ENCODE measurements at regions not wholly inside any gene's neighbourhood (a gene's known extent, or its start where the extent isn't known, plus 50 kb on each side); places are given as distances from the start of the nearest gene placed in this dataset.

DNA sequence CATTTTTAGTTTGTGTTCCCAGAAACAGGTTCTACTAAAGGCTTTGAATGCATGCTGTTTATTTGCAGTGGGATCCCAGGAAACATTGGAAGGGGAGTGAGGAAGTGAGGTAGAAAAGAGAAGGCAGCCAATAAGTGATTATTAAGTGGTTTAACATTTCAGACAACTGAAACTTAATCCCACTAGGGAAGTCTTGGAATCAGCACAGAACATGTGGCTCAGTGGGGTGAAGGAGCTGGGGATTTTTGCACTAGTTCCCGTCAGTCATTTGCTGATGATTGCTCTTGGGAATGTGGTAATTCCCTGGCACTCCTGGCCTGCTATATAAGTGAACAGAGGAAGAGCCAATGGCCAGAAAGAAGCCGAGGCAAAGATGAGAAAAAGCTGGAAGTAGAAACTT is 1053.0 kb upstream of the IGFBP7 start:
- Histone ChIP-seq H3K4me3 (no peak overlapping the region), H3K9me3 (replicated peaks) (no peaks in the 10 kb centered on the region)
- DNase-seq (ENCODE audit: low read depth in 1 of 2, low spot score in 2 of 2): no peak

GRCh38 chr4:58149404-58150085 is 1039.4 kb upstream of the IGFBP7 start:
- no peaks in the 10 kb centered on the region for H3K27me3 ChIP-seq (replicated peaks)
- H3K27ac ChIP-seq: no peak overlapping the region

More for the DNA sequence above, 1053.0 kb upstream of the IGFBP7 start:
- Histone ChIP-seq H3K27me3 (replicated peaks) (no peaks in the 10 kb centered on the region), H3K36me3 (no peaks in the 10 kb centered on the region), H3K4me1 (replicated peaks) (no peaks in the 10 kb centered on the region), H3K27ac (no peak overlapping the region)

GRCh38 chr4:58144721-58145120 is 1034.5 kb upstream of the IGFBP7 start:
- Histone ChIP-seq H3K27me3 (replicated peaks) (no peaks in the 10 kb centered on the region), H3K9me3 (replicated peaks) (no peaks in the 10 kb centered on the region), H3K27ac (no peak overlapping the region), H3K4me1 (replicated peaks) (no peaks in the 10 kb centered on the region), H3K36me3 (no peaks in the 10 kb centered on the region), H3K4me3 (no peak overlapping the region)
- no peak for DNase-seq (ENCODE audit: low read depth in 1 of 2, low spot score in 2 of 2)

More at GRCh38 chr4:58149404-58150085, 1039.4 kb upstream of the IGFBP7 start:
- no peaks in the 10 kb centered on the region for H3K9me3 ChIP-seq (replicated peaks)
- DNase-seq (ENCODE audit: low read depth in 1 of 2, low spot score in 2 of 2): no peak
- no peaks in the 10 kb centered on the region for H3K36me3 ChIP-seq
- H3K4me1 ChIP-seq (replicated peaks): no peaks in the 10 kb centered on the region
- H3K4me3 ChIP-seq: no peak overlapping the region

- no peak for DNase-seq (ENCODE audit: low read depth in 1 of 2, low spot score in 2 of 2)
- H3K36me3 ChIP-seq: no peaks in the 10 kb centered on the region
- H3K4me3 ChIP-seq: no peak overlapping the region
- H3K4me1 ChIP-seq (replicated peaks): no peaks in the 10 kb centered on the region
- no peaks in the 10 kb centered on the region for H3K9me3 ChIP-seq (replicated peaks)
- H3K27me3 ChIP-seq (replicated peaks): no peaks in the 10 kb centered on the region
- no peak overlapping the region for H3K27ac ChIP-seq
Observed at GRCh38 chr4:58138786-58139668, 1028.8 kb upstream of the IGFBP7 start.

DNA sequence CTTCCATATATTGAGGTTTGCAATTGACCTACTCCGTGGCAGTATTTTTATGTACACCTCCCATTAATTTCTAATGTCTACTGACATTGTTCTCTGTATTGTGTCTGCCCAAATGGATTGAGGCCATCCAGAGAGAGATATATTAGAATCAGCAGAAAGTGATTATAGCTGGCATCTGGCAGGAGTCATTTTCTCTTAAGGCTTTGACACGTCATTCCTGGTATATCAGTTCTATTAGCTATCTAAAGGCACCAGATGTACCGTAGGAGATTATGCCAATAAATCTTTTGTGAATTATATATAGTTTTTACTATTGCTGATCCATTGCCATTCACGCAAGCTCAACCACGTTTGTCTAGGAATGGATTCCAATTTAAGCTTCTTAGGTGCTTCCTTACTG is 1026.4 kb upstream of the IGFBP7 start:
- DNase-seq (ENCODE audit: low read depth in 1 of 2, low spot score in 2 of 2): no peak
- no peaks in the 10 kb centered on the region for H3K36me3 ChIP-seq
- no peaks in the 10 kb centered on the region for H3K27me3 ChIP-seq (replicated peaks)
- no peaks in the 10 kb centered on the region for H3K4me1 ChIP-seq (replicated peaks)
- no peak overlapping the region for H3K27ac ChIP-seq
- H3K4me3 ChIP-seq: no peak overlapping the region
- no peaks in the 10 kb centered on the region for H3K9me3 ChIP-seq (replicated peaks)

- Histone ChIP-seq H3K27me3 (replicated peaks) (no peaks in the 10 kb centered on the region), H3K4me3 (no peak overlapping the region), H3K9me3 (replicated peaks) (no peaks in the 10 kb centered on the region), H3K36me3 (no peaks in the 10 kb centered on the region), H3K4me1 (replicated peaks) (no peaks in the 10 kb centered on the region), H3K27ac (no peak overlapping the region)
- no peak for DNase-seq (ENCODE audit: low read depth in 1 of 2, low spot score in 2 of 2)
Observed at GRCh38 chr4:58127680-58128079, 1017.5 kb upstream of the IGFBP7 start.

GRCh38 chr4:58119298-58119697 is 1009.1 kb upstream of the IGFBP7 start:
- H3K4me1 ChIP-seq (replicated peaks): no peaks in the 10 kb centered on the region
- no peak overlapping the region for H3K27ac ChIP-seq
- no peaks in the 10 kb centered on the region for H3K36me3 ChIP-seq
- DNase-seq (ENCODE audit: low read depth in 1 of 2, low spot score in 2 of 2): no peak
- no peak overlapping the region for H3K4me3 ChIP-seq
- H3K27me3 ChIP-seq (replicated peaks): no peaks in the 10 kb centered on the region
- no peaks in the 10 kb centered on the region for H3K9me3 ChIP-seq (replicated peaks)

- H3K9me3 ChIP-seq (replicated peaks): no peaks in the 10 kb centered on the region
- no peaks in the 10 kb centered on the region for H3K27me3 ChIP-seq (replicated peaks)
- no peak overlapping the region for H3K27ac ChIP-seq
- H3K4me3 ChIP-seq: no peak overlapping the region
- no peaks in the 10 kb centered on the region for H3K36me3 ChIP-seq
- no peaks in the 10 kb centered on the region for H3K4me1 ChIP-seq (replicated peaks)
- DNase-seq (ENCODE audit: low read depth in 1 of 2, low spot score in 2 of 2): no peak
Observed at GRCh38 chr4:58113126-58113525, 1002.9 kb upstream of the IGFBP7 start.

DNA sequence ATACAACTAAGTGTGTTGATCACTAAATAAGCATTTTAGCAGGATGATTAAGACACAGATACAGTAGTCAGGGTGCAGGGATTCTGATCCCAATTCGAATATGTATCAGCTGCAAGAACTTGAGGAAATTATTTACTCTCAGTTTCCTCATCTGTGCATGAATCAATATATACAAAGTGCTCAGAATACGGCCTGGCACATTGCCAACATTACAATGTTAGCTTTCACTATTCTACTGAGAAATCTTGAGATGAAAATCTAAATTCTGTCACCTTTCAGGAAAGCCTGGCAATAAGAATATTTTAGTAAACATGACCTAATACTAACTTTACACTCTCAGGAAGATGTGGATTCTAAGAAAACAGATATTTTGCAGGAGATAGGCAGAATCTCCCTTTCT is 1001.6 kb upstream of the IGFBP7 start:
- H3K4me1 ChIP-seq (replicated peaks): no peaks in the 10 kb centered on the region
- no peak overlapping the region for H3K4me3 ChIP-seq
- DNase-seq (ENCODE audit: low read depth in 1 of 2, low spot score in 2 of 2): no peak
- no peak overlapping the region for H3K27ac ChIP-seq
- H3K27me3 ChIP-seq (replicated peaks): no peaks in the 10 kb centered on the region
- no peaks in the 10 kb centered on the region for H3K36me3 ChIP-seq
- H3K9me3 ChIP-seq (replicated peaks): no peaks in the 10 kb centered on the region

- Histone ChIP-seq H3K4me3 (no peak overlapping the region), H3K9me3 (replicated peaks) (no peaks in the 10 kb centered on the region), H3K36me3 (no peaks in the 10 kb centered on the region)
Observed at GRCh38 chr4:58093352-58093751, 983.2 kb upstream of the IGFBP7 start.

GRCh38 chr4:58090539-58090938 is 980.4 kb upstream of the IGFBP7 start:
- no peak overlapping the region for H3K27ac ChIP-seq
- no peak overlapping the region for H3K4me3 ChIP-seq
- H3K36me3 ChIP-seq: no peaks in the 10 kb centered on the region
- H3K9me3 ChIP-seq (replicated peaks): no peaks in the 10 kb centered on the region
- no peaks in the 10 kb centered on the region for H3K4me1 ChIP-seq (replicated peaks)
- DNase-seq (ENCODE audit: low read depth in 1 of 2, low spot score in 2 of 2): no peak
- no peaks in the 10 kb centered on the region for H3K27me3 ChIP-seq (replicated peaks)

More at GRCh38 chr4:58093352-58093751, 983.2 kb upstream of the IGFBP7 start:
- no peaks in the 10 kb centered on the region for H3K4me1 ChIP-seq (replicated peaks)
- H3K27ac ChIP-seq: no peak overlapping the region
- no peaks in the 10 kb centered on the region for H3K27me3 ChIP-seq (replicated peaks)
- DNase-seq (ENCODE audit: low read depth in 1 of 2, low spot score in 2 of 2): no peak

GRCh38 chr4:58081356-58081755 is 971.2 kb upstream of the IGFBP7 start:
- no peak overlapping the region for H3K4me3 ChIP-seq
- no peak for DNase-seq (ENCODE audit: low read depth in 1 of 2, low spot score in 2 of 2)
- no peak overlapping the region for H3K27ac ChIP-seq
- H3K4me1 ChIP-seq (replicated peaks): no peaks in the 10 kb centered on the region
- no peaks in the 10 kb centered on the region for H3K9me3 ChIP-seq (replicated peaks)
- no peaks in the 10 kb centered on the region for H3K27me3 ChIP-seq (replicated peaks)
- no peaks in the 10 kb centered on the region for H3K36me3 ChIP-seq

GRCh38 chr4:58075724-58076123 is 965.5 kb upstream of the IGFBP7 start:
- H3K27ac ChIP-seq: no peak overlapping the region
- DNase-seq (ENCODE audit: low read depth in 1 of 2, low spot score in 2 of 2): no peak
- no peaks in the 10 kb centered on the region for H3K9me3 ChIP-seq (replicated peaks)
- H3K27me3 ChIP-seq (replicated peaks): no peaks in the 10 kb centered on the region
- H3K4me3 ChIP-seq: no peak overlapping the region
- no peaks in the 10 kb centered on the region for H3K4me1 ChIP-seq (replicated peaks)
- no peaks in the 10 kb centered on the region for H3K36me3 ChIP-seq

DNA sequence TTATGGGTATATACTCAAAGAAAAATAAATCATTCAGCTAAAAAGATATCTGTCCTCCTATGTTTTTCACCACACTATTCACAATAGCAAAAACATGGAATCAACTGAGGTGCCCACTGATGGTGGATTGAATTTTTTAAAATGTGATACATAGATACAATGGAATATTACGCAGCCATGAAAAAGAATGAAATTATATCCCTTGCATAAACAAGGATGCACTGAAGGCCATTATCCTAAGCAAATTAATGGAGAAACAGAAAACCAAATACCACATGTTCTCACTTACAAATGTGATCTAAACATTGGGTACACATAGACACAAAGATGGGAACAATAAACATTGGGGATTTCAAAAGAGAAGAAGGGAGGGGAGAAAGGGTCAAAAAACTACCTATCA is 964.2 kb upstream of the IGFBP7 start:
- no peaks in the 10 kb centered on the region for H3K4me1 ChIP-seq (replicated peaks)
- H3K27me3 ChIP-seq (replicated peaks): no peaks in the 10 kb centered on the region
- no peak overlapping the region for H3K27ac ChIP-seq
- no peaks in the 10 kb centered on the region for H3K9me3 ChIP-seq (replicated peaks)
- H3K4me3 ChIP-seq: no peak overlapping the region
- H3K36me3 ChIP-seq: no peaks in the 10 kb centered on the region
- DNase-seq (ENCODE audit: low read depth in 1 of 2, low spot score in 2 of 2): no peak

All from SJSA1 (cell line).